Femur (tissue), 1 donor: ENCODE measurements at regions not wholly inside any gene's neighbourhood (a gene's known extent, or its start where the extent isn't known, plus 50 kb on each side); places are given as distances from the start of the nearest gene placed in this dataset.
"Not testable (repeated sequence)": the region's sequence is repeated elsewhere in the genome, so short reads cannot be mapped to it uniquely, and the experiment has no call there.

Source experiments
- DNase-seq: peaks from one replicate; pipeline ENCODE4 v3.0.0-alpha.2; 2017

DNA sequence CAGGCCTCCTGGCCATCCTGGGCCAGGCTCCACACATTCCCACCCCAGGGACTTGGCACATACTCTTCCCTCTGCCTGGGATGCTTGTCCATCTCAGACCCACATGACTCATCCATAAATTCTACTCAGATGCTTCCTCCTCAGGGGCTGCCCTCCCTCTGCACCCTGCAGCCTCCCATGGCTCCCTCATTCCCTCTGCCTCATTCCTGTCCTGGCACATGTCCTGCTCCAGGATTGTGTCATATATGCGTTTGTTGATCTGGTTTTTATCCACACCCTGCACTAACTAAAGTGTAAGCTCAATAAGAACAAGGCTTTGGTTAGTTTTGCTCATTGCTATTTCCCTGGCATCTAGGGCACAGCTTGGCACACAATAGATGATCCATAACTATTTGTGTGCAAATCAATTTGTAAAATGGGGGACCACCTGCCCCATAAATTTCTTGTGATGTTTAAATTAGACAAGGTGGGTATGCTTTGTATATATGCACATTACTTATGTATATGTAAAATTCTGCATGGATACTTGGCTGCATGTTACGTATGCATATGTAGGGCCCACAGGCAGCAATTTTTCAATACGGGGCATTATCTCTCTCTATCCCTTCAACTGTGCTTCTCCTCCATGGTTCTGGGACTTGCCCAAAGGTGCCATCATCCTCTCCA, 191.4 kb downstream of the PTPRU start:
- DNase-seq = no peak

DNA sequence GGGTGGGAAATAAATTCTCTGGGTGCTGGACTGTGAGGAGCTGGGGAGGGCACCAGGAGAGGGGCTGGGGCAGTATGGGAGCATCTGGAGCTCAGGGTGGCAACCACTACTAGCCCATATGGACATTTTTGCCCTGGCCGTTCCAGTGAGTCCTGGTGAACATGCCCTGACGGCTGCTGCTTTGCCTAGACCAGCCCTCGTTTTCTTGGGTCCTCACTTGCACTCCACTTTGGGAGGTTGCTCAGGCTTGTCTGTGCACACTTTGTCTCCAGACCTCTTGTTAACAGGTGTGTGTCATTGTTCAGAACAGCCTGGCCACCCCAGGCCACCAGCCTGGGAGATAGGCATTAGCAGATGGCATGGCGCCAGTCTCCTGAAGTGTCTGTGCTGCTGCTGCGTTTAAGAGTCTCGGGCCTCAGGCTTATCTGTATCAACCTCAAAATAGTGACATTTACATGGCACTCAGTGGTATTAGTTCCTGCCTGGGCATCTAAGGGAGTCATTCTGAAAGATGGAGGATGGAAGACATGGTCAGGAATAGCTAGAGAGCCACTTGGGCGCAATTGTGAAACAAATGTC, 190.5 kb downstream of the PTPRU start:
- DNase-seq = peak; percentile 13

DNA sequence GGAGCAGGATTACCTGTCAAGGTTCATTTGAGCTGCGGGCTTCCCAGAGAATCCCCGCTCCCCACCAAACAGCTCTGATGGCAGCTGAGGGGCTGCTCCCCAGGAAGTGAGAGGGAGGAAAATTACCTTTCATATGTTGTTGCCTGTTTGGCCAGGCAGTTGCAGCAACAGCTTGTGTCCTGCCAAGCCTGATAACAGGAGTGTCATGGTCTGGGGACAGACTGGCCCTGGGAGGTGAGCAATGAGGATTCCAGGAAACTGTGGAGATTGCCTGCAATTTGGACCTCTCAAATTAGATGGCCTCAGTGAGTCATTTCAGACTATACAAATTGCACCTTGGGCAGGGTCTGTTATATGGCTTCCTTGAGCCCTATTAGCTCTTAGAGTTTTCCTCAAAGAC, 189.3 kb downstream of the PTPRU start:
- no peak for DNase-seq

DNA sequence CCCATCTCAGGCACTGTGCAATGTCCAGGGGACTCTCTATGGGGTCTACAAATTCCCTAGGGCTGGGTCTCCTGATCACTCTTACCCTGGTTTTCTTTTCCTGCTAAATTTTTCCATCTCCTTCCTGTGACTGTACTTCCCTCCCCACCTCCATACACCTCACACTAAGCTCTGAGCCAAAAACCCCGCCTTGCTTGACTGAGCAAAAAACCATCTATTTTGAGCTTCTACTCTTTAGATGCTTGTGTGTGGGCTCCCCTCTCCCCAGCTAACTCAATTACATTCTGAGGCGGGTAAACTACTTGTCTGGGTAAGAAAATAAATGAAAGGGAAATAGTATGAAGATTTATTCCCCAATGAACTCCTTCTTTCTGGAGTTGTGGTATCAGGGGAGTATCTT, 187.9 kb downstream of the PTPRU start:
- DNase-seq = no peak

DNA sequence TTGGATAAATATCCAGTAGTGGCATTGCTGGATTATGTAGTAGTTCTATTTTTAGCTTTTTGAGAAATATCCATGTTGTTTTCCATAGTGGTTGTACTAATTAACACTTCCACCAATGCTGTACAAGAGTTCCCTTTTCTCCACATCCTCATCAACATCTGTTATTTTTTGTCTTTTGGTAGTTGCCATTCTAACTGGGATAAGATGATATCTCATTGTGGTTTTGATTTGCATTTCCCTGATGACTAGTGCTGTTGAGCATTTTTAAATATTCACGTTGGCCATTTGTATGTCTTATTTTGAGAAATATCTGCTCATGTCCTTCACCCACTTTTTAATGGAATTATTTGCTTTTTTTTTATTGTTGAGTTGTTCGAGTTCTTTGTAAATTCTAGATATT, 183.9 kb downstream of the PTPRU start:
- no peak for DNase-seq

DNA sequence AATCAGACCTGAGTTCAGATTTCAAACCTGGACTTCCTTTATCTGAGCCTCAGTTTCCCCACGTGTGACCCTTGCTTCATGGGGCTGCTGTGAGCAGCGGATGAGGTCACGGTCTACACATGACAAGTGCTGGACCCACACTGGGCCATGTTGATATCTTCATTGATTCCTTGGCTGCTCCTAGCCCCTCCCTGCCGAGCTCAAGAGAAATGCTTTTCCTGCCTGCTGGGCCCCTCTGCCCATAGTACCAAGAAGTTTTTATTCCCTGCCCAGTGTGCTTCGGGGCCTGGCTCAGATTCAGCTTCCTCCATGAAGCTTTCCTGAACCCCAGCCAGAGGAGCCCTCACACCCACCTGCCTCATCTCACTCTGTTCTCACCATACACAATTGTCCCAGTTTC, 181.6 kb downstream of the PTPRU start:
- peak; percentile 6 for DNase-seq

DNA sequence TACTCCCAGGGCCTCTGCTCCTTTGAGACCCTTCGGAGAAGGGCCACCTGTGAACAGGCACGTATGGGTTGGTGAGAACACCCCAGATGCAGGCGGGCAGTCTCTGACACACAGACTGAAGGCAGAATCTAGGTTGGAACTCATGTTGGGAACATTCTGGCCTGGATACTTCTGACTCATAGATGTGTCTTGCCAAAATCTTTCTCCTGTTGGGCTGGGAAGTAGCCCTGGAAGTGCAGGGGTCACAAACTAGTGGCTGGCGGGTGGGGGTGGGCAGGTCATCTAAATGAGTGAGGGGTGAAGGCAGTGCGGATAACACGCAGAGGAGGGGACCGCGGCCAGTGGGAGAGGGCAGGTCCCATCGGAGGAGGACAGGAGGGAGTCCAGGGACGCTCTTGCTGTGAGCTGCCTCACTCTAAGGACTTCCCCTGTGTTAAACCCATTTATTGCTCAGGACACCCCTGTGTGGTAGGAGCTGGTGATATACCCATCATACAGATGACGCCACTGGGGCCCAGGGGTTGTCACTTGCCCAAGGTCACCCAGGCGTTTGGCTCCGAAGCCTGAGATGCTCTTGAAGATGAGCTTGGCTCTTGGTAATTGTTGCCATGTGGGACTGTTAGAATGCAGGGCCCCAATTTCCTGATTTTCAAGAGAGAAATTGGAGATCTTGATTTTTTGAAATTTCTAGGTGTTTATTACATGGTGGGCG, 181.0 kb downstream of the PTPRU start:
- DNase-seq = peak; percentile 26

DNA sequence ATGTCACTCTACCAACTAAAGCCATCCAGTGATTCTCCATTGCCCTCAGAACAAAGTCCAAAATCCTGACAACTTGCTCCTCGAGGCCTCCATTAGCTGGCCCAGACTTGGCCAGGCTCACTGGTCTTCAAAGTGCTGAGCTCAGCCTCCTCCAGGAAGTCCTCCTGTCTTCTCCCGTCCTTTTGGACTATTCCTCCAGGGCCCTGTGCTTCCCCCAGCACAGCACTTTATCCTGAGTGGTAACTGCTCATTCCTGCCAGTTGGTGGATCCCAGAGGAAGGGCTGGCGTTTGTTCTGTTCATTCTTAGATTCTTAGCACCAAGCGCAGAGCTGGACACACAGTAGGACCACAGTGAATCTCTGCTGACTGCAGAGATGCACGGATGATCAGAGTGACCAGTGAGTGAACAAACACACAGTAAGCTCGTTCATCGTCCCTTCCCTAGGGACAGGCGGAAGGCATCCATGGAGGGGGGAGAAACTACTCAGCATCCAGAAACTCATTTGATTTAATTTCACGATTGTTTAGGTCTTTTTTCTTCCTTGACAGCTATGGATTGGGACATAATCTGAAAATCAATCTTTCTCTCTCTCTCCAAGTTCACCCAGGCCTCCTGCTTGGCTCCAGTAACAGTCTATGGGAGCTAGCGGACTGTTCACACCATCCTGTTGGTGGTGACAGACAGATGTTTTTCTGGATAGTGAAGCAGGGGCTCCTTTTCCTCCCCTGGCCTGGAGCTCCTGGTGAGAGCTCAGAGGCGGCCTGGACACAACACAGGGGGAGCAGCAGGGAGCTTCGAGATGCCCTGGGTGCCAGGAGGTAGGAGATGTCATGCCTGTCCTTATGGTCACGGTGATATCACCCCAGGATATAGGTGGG, 180.2 kb downstream of the PTPRU start:
- peak; percentile 5 for DNase-seq

DNA sequence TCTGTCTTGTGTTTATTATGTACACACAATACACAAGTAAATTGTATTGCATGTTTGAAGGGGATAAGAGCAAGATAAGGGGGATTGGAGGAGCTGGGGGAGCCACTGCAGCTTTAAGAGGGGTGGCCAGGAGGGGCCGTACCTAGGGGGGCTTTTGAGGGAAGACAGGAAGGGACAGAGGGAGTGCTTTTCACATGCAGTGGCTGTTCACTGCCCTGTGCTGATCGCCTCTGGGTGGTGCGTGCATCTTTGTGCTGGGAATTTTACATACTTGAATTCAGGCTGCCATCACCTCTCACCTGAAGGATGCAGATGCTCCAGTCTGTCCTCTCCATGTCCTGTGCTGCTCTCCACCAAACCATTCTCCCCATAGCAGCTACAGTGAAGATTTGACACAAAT, 179.5 kb downstream of the PTPRU start:
- peak; percentile 14 for DNase-seq

DNA sequence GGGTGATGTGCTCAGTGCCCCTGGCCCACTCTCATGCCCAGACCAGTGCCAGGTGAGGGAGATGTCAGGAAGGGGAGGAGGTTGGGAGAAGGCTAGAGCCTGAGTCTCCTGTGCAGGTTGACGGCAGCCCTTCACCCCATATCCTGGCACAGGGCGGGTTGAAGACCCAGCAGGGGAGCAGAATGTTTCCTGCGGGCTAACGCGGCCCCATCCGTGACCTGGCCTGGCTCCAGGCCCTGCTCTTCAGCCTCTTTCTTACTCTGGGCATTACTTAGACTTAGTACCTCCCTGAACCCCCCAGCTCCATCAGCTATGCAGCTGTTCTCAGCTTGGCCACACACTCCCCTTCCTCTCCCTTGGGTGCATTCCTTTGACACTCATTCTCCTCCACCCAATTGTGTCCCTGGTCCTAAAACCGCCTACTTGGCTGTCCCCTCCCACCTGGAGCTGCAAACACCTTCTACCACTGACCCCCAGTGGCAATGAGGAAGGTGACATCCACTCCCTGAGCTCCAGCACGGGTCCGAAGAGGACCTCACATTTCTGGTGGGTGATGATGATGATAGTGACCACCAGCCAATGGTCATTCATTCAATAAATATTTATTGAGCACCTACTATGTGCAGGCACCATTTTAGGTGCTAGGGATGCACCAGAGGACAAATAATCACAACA, 179.0 kb downstream of the PTPRU start:
- peak; percentile 21 for DNase-seq

DNA sequence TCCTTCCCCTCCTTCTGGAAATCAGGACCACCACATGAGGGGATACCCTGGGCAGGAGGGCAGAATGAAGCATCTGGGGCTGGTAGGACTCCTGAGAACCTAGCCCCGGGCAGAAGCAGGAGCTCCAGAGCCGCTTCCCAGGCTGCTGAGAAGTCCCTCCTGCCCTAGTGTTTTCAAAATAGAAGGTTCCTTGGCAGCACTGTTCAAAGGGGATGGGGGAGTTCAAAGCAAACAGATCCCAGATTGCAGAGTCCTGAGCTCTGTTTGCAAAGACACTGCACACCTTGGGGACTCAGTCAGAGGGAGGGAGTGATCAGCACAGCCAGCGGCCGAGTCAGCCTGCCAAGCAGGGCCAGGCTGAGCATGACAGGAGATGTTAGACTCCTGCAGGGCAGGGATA, 177.8 kb downstream of the PTPRU start:
- no peak for DNase-seq

DNA sequence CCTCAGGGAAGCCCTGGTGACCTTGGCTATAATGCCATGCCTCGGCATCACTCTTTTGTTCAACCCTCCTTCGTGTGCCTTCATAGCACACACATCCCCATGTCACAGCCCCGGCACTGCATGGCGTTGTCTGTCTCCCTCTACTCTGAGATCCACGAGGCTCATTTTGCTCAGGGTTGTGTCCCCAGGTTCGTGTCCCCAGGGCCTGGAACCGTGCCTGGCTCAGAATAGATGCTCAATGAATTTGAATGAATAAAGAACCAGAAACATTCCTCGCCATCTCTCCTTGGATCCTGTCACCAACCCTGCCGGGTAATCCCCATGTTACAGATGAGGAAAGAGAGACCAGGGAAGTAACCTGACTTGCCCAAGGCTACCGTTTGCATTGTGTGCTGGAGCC, 177.3 kb downstream of the PTPRU start:
- DNase-seq = no peak

DNA sequence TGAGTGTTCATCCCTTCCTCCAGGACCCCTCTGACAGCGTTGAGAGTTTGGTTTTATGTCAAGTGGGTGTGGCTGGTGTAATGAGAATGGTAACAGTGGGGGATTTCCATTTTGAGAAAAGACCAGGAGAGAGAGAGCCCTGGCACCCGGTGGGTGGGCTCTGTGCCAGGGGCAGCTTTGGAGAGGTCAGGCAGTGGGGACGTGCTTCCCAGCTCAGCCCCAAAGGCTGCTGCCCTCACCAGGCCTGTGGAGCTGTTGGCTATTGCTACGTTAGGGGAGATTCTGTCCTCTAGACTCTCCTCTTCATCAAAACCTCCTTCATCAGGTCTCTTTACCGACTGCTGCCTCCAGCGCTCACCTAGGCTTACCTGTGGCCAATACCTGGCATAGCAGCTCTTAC, 176.3 kb downstream of the PTPRU start:
- no peak for DNase-seq

DNA sequence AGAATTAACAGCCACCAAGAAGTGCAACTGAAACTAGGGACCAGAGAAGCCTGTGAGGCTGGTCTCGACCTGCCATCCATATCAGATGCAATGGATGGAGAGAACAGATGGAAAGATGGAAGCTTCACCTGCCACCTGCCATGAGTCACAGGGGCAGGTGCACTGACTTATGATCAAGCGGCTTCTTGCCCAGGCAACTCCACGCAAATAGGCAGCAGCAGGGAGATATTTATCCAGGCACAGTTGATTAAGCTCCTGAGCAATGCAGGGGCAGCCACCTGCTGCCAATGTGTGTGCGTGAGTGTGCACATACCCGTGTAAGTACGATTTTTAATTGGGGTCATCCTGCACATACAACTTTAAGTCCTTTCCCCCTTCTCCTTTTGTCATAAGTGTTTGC, 174.2 kb downstream of the PTPRU start:
- DNase-seq = no peak

DNA sequence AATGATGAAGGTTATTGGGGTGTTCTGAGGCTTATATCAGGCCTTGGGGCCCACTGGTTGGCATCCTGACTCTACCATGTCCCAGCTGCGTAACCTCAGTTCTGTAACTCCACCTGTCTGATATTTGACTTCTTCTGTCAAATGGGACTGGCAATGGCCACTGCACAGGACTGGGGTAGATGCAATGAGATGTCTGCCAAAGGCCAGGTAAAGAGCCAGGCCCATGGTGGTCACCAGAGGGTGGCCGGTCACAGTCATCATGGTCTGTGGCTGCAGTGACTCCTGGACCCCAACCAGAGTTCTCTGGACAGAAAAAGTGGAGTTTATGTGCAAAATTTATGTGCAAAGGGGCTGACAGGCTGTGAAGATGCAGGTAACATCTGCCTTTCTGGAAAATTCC, 173.3 kb downstream of the PTPRU start:
- no peak for DNase-seq

DNA sequence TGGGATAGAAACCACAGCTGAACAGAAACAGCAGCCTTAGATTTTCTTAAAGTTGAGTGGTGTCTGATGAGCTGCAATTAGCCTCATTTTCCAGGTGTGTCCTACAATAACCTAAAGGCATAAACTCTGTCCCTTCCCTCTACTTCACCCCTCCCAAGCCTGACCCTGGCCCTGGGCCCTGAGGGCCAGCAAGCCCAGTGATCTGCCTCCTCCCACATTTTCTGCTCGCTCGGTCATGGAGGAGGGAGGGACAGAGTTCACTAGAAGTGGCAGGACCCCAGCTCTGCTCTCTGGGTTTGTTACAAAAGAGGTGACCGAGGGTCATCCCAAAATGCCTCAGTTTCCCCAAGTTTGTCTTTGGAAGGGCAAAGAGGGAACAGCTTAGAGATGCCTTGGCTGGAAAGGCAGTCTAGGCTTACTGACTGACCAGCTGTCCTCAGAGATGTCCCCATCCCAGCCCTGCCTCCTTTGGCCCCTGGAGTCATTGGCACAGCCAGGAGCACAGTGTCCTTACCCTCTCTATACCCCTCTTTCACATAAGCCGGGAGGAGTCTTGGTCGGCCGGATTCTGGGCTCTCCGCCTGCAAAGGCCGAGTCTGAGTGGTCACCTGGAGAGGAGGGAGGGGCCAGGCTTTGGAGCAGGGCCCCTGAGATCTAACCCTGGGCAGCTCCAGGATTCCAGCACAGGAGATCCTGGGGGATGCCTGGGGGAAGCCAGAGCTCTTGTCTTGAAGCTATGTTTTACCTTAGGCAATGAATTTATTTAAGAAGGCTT, 172.7 kb downstream of the PTPRU start:
- no peak for DNase-seq

DNA sequence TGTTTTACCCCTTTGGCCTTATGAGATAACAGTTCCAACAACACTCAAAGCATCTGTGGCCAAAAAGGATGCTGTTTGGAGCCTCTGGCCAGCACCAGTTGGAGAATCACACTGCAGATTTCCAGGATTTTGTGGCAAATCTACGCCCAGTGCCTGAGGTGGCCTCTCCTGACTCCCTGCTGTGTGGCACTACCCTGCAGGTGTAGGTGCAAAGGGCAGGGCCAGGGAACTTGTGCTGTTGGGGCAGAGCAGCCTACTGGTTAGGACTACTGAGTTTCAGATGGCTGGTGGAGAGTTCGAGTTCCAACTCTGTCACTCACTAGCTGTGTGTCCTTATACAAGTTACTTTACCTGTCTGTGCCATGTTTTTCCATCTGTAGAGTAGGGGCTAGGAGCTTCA, 170.5 kb downstream of the PTPRU start:
- DNase-seq = no peak

DNA sequence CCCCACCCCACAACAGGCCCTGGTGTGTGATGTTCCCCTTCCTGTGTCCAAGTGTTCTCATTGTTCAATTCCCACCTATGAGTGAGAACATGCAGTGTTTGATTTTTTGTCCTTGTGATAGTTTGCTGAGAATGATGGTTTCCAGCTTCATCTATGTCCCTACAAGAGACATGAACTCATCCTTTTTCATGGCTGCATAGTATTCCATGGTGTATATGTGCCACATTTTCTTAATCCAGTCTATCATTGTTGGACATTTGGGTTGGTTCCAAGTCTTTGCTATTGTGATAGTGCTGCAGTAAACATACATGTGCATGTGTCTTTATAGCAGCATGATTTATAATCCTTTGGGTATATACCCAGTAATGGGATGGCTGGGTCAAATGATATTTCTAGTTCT, 163.9 kb downstream of the PTPRU start:
- not testable (repeated sequence) for DNase-seq

DNA sequence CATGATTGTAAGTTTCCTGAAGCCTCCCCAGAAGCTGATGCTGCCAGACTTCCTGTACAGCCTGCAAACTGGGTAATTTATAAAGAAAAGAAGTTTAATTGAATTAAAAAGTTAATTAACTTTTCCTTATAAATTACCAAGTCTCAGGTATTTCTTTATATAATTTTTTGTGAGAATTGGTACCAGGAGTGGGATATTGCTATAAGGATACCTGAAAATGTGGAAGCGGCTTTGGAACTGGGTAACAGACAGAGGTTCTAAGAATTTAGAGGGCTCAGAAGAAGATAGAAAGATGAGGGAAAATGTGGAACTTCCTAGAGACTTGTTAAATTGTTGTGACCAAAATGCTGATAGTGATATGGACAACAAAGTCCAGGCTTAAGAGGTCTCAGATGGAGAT, 163.1 kb downstream of the PTPRU start:
- no peak for DNase-seq

DNA sequence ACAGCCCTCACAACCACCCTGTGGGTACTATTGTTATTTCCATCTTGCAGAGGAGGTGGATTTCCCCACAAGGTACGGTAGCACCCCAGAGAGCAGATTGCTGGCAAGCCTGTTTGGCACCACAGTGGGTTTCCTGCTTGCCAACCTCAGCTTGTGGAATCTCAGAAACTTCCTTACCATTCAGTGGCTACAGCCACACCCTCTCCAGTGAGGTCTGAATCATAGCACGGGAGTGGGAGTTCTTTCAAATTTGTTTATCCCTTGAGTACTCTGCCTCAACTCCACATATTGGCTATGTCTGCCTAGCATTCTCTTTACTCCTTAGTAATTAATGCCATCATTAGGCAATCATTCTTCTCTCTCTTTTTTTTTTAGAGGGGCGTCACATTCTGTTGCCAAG, 162.1 kb downstream of the PTPRU start:
- DNase-seq = no peak

DNA sequence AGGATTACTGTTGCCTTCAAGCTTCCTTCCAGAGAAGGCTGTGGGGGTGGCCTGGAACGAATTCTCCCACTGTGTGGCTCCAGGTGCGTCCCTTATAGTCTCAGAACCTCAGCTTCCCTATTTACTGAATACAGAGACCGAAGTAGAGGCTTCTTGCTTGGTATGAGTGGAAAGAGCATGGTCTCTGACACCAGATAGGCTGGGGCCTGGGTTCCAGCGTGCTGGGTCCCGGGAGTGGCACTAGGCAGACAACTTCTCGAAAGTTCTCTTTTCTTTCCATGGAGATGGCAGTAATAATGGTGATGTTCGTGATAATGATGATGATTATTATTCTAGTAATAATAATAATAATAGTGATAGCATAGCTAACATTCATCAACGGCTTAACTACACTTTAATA, 161.7 kb downstream of the PTPRU start:
- no peak for DNase-seq

DNA sequence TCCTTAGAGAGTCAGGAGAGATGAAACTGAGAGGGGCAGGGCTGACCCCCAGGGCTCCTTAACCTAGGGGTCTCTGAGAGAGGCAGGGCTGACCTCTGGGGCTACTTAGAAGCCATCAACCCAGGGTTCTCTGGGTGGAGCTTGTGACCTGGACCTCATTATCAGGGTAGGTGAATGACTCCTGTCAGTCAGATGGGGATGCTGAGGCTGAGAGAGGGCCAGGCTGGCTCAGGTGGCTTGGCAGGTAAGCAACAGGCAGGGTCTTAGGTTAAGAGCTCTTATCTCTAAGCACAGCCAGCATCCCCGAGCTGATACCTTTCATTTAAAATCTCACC, 160.9 kb downstream of the PTPRU start:
- no peak for DNase-seq
